GM12872 (cell line): ENCODE measurements at regions not wholly inside any gene's neighbourhood (a gene's known extent, or its start where the extent isn't known, plus 50 kb on each side); places are given as distances from the start of the nearest gene placed in this dataset.

Experiments used
- TF ChIP-seq, protein P1 (sequence below): IDR thresholded peaks from 3 replicates; pipeline ENCODE4 v1.5.1; 2011; ENCODE audit warnings: low read depth, mild to moderate bottlenecking, low read length, moderate library complexity; ENCODE audit not compliant: insufficient read depth

DNA sequence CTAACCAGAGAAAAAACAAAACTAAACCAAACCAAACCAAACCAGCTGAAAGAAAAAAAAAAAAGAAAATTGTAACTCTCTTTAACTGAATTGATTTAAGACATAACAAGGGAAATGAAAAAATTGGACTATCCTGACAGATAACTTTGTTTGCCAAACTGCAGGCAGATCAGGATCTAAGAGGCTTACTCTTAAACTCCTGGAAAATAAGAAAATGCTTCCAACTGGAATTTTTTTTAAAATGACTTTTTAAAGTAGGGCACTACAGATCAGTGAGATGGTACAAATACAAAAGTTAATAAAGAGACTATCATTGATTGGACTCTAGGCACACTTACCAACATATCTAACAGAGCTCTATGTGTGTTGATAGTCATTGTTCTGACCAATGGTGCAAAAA, 125.5 kb upstream of the KCNJ16 start:
- TF ChIP-seq, protein P1, sequence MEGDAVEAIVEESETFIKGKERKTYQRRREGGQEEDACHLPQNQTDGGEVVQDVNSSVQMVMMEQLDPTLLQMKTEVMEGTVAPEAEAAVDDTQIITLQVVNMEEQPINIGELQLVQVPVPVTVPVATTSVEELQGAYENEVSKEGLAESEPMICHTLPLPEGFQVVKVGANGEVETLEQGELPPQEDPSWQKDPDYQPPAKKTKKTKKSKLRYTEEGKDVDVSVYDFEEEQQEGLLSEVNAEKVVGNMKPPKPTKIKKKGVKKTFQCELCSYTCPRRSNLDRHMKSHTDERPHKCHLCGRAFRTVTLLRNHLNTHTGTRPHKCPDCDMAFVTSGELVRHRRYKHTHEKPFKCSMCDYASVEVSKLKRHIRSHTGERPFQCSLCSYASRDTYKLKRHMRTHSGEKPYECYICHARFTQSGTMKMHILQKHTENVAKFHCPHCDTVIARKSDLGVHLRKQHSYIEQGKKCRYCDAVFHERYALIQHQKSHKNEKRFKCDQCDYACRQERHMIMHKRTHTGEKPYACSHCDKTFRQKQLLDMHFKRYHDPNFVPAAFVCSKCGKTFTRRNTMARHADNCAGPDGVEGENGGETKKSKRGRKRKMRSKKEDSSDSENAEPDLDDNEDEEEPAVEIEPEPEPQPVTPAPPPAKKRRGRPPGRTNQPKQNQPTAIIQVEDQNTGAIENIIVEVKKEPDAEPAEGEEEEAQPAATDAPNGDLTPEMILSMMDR, result no peak

DNA sequence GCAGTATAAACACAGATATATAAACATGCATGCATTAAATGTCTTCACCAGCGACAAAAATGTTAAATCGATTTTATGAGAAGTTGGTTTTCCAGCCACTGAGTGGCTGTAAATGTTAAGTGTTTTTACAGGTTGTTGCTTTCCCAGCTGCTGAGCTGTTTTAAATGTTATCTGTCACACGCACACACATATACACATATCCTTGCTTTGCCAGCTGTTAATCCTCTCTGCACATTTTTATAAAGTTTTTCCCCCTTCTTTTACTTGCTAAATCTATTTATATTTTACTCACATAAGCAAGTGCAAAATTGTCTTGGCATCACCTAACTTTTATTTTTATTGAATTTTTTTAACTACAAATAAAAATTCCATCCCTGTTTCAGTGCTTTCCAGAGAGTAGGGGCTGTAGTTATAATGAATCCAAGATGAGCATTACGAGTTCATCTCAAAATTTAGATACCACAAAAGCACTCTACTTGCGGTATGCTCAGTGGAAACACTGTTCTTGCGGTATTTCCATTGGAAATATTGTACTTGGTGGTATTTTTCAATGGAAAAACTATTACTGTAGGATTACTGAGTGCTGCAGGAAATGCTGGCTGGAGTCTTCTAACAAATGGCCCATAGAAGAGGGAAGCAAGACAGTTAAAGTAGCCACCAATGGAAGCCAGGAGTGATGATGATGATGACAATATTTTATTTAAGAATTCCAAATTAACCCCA, 124.9 kb upstream of the KCNJ16 start:
- TF ChIP-seq, protein P1, result no peak

DNA sequence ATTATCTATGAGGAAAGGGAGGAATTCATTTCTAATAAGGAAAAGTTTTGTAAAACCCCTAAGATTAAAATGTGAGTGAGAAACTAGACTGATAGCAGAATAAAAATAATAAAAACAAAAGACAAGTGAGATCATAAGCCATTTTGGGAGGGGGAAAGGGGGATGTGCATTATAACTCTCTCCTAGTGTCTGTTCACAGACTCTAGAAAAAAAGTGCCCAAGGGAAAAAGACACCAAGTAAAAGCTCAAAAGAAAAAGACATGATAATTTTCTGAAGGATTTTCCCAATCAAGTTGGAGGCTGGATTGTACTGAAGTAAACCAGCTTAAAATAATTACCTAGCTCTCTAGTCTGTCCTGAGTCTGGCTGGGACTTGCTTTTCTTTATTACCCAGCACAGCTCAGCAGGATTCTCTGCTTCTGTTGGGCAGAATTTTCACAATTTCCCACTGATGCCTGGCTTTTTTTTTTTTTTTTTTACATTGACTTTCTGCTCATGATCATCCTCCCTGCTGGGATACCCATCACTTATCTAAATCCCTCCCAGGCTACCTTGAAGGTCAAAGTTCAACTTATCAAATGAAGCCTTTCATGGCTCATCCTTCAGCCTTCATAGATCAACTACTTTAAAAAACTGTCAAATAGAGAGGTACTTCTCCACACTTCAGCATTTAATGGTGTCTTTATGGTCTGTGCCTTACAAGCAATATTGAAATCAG, 124.2 kb upstream of the KCNJ16 start:
- TF ChIP-seq, protein P1, result no peak

DNA sequence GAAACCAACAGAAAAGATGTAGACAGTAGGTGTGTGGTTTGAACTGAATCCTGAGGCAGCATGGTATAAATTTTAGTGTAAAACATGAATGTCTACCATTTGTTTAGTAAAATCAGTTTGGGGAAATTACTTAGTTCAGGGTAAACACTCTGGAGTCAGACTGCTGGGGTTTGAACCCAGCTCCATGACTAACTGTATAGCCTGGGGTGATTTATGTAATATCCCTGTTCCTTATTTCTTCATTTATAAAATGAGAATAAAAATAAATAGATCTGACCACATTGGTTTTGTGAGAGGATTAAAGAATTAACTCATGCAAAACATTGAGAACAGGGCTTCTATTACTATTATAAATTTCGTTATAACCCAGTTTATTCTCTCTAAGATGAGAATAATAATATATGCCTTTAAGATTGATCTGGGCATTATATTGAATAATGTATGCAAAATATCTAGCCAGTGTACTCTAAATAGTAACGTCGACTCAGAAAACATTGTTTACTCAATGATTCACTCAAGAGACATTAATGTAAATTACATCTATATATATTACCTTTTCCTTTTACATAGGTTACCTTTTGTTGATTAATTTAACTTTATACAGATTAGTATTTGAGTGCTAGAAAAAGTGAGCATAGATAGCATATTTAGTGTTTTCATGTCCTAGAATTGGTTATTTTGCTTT, 120.6 kb upstream of the KCNJ16 start:
- TF ChIP-seq, protein P1, result no peak

DNA sequence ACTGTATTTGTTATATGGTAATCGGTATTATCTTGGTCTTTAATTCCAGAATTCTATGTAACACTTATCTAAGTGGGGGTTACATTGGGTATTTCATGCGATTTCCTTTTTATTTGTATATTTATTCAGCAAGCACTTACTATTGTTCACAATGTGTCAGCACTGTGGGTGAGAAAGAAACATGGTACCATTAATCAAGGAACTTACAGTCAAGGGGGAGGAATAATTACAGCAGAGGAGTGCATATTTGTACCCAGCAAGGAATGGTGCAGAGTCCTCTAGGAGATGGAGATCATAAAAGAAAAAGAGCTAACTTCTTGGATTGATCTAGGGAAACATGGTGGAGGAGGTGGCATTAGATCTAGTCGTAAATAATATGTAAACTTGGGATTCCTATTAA, 117.0 kb upstream of the KCNJ16 start:
- TF ChIP-seq, protein P1, result no peak

DNA sequence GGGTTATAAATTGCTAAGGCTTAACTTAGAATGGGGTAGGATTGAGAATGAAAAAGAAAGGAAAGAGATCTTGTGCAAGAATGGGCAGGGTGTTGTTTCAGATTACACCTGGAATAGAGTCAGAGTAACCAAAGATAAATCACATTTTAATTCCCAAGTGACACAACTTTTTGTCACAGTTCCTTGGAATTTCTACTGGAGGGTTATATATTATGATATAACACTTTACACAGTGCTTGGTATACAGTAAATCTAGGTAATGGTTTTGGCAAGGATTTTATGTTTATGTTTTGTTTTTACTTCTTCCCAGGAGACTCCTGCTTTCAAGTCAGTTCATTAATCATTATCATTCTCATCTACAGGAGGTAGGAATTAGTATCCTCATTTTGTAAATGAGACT, 115.7 kb upstream of the KCNJ16 start:
- TF ChIP-seq, protein P1, result no peak

DNA sequence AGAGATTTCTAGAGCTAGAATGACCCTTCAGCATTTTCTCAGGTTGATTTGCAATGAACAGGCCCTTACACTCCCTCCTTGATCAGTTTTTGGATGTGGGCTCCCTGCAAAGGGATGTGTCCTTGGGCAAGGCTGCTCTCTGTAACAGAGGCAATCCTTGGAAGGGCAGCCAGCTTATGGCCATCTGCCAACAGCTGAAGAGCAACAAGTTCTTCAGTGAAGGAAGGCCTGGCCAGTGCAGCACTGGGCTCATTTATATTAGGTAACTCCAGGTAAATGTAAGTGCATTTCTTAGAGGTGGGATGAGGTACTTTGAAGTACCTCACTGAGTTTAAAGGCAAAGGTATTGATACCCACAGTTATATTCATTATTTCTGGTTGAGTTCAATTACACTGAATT, 114.3 kb upstream of the KCNJ16 start:
- TF ChIP-seq, protein P1, result no peak
